NT2/D1 (cell line): ENCODE measurements at regions not wholly inside any gene's neighbourhood (a gene's known extent, or its start where the extent isn't known, plus 50 kb on each side); places are given as distances from the start of the nearest gene placed in this dataset.

ENCODE experiments used
- DNase-seq: peaks from one replicate; pipeline ENCODE4 v3.0.0-alpha.2; 2011; ENCODE audit warnings: low read depth, low spot score
- H3K27me3 ChIP-seq: 2 replicates; pipeline ENCODE4 v1.6.0; 2011; ENCODE audit warnings: mild to moderate bottlenecking; ENCODE audit not compliant: insufficient read length, insufficient read depth
- H3K36me3 ChIP-seq: 2 replicates; pipeline ENCODE4 v1.6.1; 2011; ENCODE audit warnings: mild to moderate bottlenecking, low read length, mixed read lengths; ENCODE audit not compliant: insufficient read depth, insufficient read length
- H3K4me1 ChIP-seq: 2 replicates; pipeline ENCODE4 v1.5.1; 2011; ENCODE audit not compliant: insufficient read depth, insufficient read length
- H3K4me3 ChIP-seq: 2 replicates; pipeline ENCODE4 v1.5.1; 2011; ENCODE audit warnings: low read depth; ENCODE audit not compliant: insufficient read length
- H3K9ac ChIP-seq: 2 replicates; pipeline ENCODE4 v1.6.0; 2011; ENCODE audit warnings: low read depth; ENCODE audit not compliant: insufficient read length
- H3K9me3 ChIP-seq: 2 replicates; pipeline ENCODE4 v1.5.1; 2011; ENCODE audit warnings: mild to moderate bottlenecking, low read length; ENCODE audit not compliant: insufficient read depth
- SUZ12 ChIP-seq: IDR thresholded peaks from 2 replicates; pipeline ENCODE4 v1.6.1; 2011; ENCODE audit not compliant: insufficient read length, insufficient read depth; ENCODE audit errors: extremely low read depth
- YY1 ChIP-seq: IDR thresholded peaks from 2 replicates; pipeline ENCODE4 v1.6.1; 2011; ENCODE audit not compliant: insufficient read length, insufficient read depth
- ZNF274 ChIP-seq: IDR thresholded peaks from 2 replicates; pipeline ENCODE4 v1.6.1; 2011; ENCODE audit warnings: mild to moderate bottlenecking, low read depth, low read length

- no peaks in the 10 kb centered on the region for H3K4me1 ChIP-seq
- no peak overlapping the region for H3K9ac ChIP-seq
- no peak for TF ChIP-seq YY1
- TF ChIP-seq SUZ12 = no peak
- TF ChIP-seq ZNF274 = no peak
- no peaks in the 10 kb centered on the region for H3K27me3 ChIP-seq
- no peak overlapping the region for H3K4me3 ChIP-seq
- no peaks in the 10 kb centered on the region for H3K9me3 ChIP-seq
- H3K36me3 ChIP-seq = no peaks in the 10 kb centered on the region
- DNase-seq = peak; percentile 9
Measured at GRCh38 chr1:82517586-82517985, 716.9 kb downstream of the ADGRL2 start.

- no peak for DNase-seq
- H3K9me3 ChIP-seq = no peaks in the 10 kb centered on the region
Measured at GRCh38 chr1:82515650-82516049, 714.9 kb downstream of the ADGRL2 start.

GRCh38 chr1:82511441-82511840 lies 710.7 kb downstream of the ADGRL2 start:
- Histone ChIP-seq H3K27me3 (no peaks in the 10 kb centered on the region), H3K9me3 (no peaks in the 10 kb centered on the region), H3K9ac (no peak overlapping the region), H3K4me3 (no peak overlapping the region), H3K4me1 (no peaks in the 10 kb centered on the region), H3K36me3 (no peaks in the 10 kb centered on the region)
- DNase-seq = no peak
- no peak for TF ChIP-seq SUZ12
- no peak for TF ChIP-seq ZNF274
- no peak for TF ChIP-seq YY1

More at GRCh38 chr1:82515650-82516049, 714.9 kb downstream of the ADGRL2 start:
- no peak overlapping the region for H3K9ac ChIP-seq
- no peaks in the 10 kb centered on the region for H3K4me1 ChIP-seq
- TF ChIP-seq YY1 (no peak), ZNF274 (no peak), SUZ12 (no peak)
- no peaks in the 10 kb centered on the region for H3K36me3 ChIP-seq
- no peaks in the 10 kb centered on the region for H3K27me3 ChIP-seq
- no peak overlapping the region for H3K4me3 ChIP-seq

GRCh38 chr1:82510431-82510830 lies 709.7 kb downstream of the ADGRL2 start:
- Histone ChIP-seq H3K4me3 (no peak overlapping the region), H3K27me3 (no peaks in the 10 kb centered on the region), H3K36me3 (no peaks in the 10 kb centered on the region), H3K4me1 (no peaks in the 10 kb centered on the region), H3K9me3 (no peaks in the 10 kb centered on the region), H3K9ac (no peak overlapping the region)
- no peak for DNase-seq
- TF ChIP-seq YY1 (no peak), ZNF274 (no peak), SUZ12 (no peak)

GRCh38 chr1:82507011-82507410 lies 706.3 kb downstream of the ADGRL2 start:
- Histone ChIP-seq H3K9me3 (no peaks in the 10 kb centered on the region), H3K27me3 (no peaks in the 10 kb centered on the region), H3K9ac (no peak overlapping the region), H3K36me3 (no peaks in the 10 kb centered on the region), H3K4me1 (no peaks in the 10 kb centered on the region), H3K4me3 (no peak overlapping the region)
- TF ChIP-seq YY1 = no peak
- TF ChIP-seq SUZ12 = no peak
- no peak for TF ChIP-seq ZNF274
- DNase-seq = no peak

- no peak for DNase-seq
- no peak overlapping the region for H3K9ac ChIP-seq
- no peak overlapping the region for H3K4me3 ChIP-seq
Measured at GRCh38 chr1:82503822-82504221, 703.1 kb downstream of the ADGRL2 start.

GRCh38 chr1:82499022-82499421 lies 698.3 kb downstream of the ADGRL2 start:
- Histone ChIP-seq H3K4me3 (no peak overlapping the region), H3K36me3 (no peaks in the 10 kb centered on the region), H3K27me3 (no peaks in the 10 kb centered on the region), H3K9ac (no peak overlapping the region), H3K4me1 (no peaks in the 10 kb centered on the region), H3K9me3 (peaks cover 38% of the 10 kb centered on the region)
- TF ChIP-seq YY1 = no peak
- TF ChIP-seq ZNF274 = no peak
- no peak for TF ChIP-seq SUZ12
- no peak for DNase-seq

More at GRCh38 chr1:82503822-82504221, 703.1 kb downstream of the ADGRL2 start:
- H3K36me3 ChIP-seq = no peaks in the 10 kb centered on the region
- no peak for TF ChIP-seq ZNF274
- TF ChIP-seq SUZ12 = no peak
- no peak for TF ChIP-seq YY1
- no peaks in the 10 kb centered on the region for H3K9me3 ChIP-seq
- H3K27me3 ChIP-seq = no peaks in the 10 kb centered on the region
- no peaks in the 10 kb centered on the region for H3K4me1 ChIP-seq

GRCh38 chr1:82494117-82494516 lies 693.4 kb downstream of the ADGRL2 start:
- H3K4me3 ChIP-seq = no peak overlapping the region
- no peaks in the 10 kb centered on the region for H3K36me3 ChIP-seq
- no peaks in the 10 kb centered on the region for H3K27me3 ChIP-seq
- TF ChIP-seq YY1 (no peak), ZNF274 (no peak), SUZ12 (no peak)
- no peaks in the 10 kb centered on the region for H3K4me1 ChIP-seq
- no peak for DNase-seq
- no peak overlapping the region for H3K9ac ChIP-seq
- H3K9me3 ChIP-seq = peaks cover 44% of the 10 kb centered on the region
